GM23338 (cell line): ENCODE measurements at regions not wholly inside any gene's neighbourhood (a gene's known extent, or its start where the extent isn't known, plus 50 kb on each side); places are given as distances from the start of the nearest gene placed in this dataset.

ENCODE experiments used
- ATAC-seq: fragments of 200-7000 bp; cut with Tn5 transposase; 3 replicates; pipeline ENCODE4 v1.9.1; 2020
- DNase-seq: peaks from one replicate; pipeline ENCODE4 v3.0.0-alpha.2; 2015; ENCODE audit warnings: low spot score
- H2AFZ ChIP-seq: fragments of 200-600 bp; sonication (generic); 2 replicates; pipeline ENCODE4 v1.8.0; 2016; ENCODE audit warnings: antibody characterized with exemption, mild to moderate bottlenecking, moderate library complexity
- H3F3A ChIP-seq: fragments of 200-600 bp; sonication (generic); replicated peaks from 2 replicates; pipeline ENCODE4 v1.8.0; 2017; ENCODE audit warnings: antibody characterized with exemption, mixed run types, low read depth
- H3K27ac ChIP-seq: fragments of 200-600 bp; sonication (generic); 2 replicates; pipeline ENCODE4 v1.6.1; 2016; ENCODE audit warnings: low read depth
- H3K27me3 ChIP-seq: fragments of 200-600 bp; sonication (generic); 2 replicates; pipeline ENCODE4 v1.8.0; 2016; ENCODE audit warnings: mild to moderate bottlenecking, mixed run types, moderate library complexity; ENCODE audit not compliant: insufficient read depth
- H3K36me3 ChIP-seq: fragments of 200-600 bp; sonication (generic); 2 replicates; pipeline ENCODE4 v1.8.0; 2016; ENCODE audit warnings: mild to moderate bottlenecking; ENCODE audit not compliant: insufficient read depth
- H3K4me1 ChIP-seq: fragments of 200-600 bp; sonication (generic); 2 replicates; pipeline ENCODE4 v1.8.0; 2016; ENCODE audit warnings: mild to moderate bottlenecking, moderate library complexity; ENCODE audit not compliant: insufficient read depth
- H3K4me2 ChIP-seq: fragments of 200-600 bp; sonication (generic); 2 replicates; pipeline ENCODE4 v1.7.1; 2017; ENCODE audit warnings: mixed run types
- H3K4me3 ChIP-seq: fragments of 200-600 bp; sonication (generic); 2 replicates; pipeline ENCODE4 v1.6.1; 2016; ENCODE audit warnings: mixed run types
- H3K79me2 ChIP-seq: fragments of 200-600 bp; sonication (generic); replicated peaks from 2 replicates; pipeline ENCODE4 v1.8.0; 2017; ENCODE audit warnings: mild to moderate bottlenecking; ENCODE audit not compliant: insufficient read depth
- H3K9me2 ChIP-seq: fragments of 200-600 bp; sonication (generic); 2 replicates; pipeline ENCODE4 v1.8.0; 2017; ENCODE audit not compliant: insufficient read depth
- H4K20me1 ChIP-seq: fragments of 200-600 bp; sonication (generic); replicated peaks from 2 replicates; pipeline ENCODE4 v1.8.0; 2017; ENCODE audit warnings: mild to moderate bottlenecking; ENCODE audit not compliant: insufficient read depth
- H3K27ac Mint-ChIP-seq: 2 replicates; pipeline ENCODE4 v1.8.0; 2020; ENCODE audit warnings: inconsistent platforms, mild to moderate bottlenecking, moderate library complexity, mixed read lengths
- H3K27me3 Mint-ChIP-seq: 3 replicates; pipeline ENCODE4 v1.8.0; 2022; ENCODE audit warnings: low read depth, mild to moderate bottlenecking, moderate library complexity, mixed read lengths, inconsistent platforms; ENCODE audit not compliant: insufficient read depth, poor library complexity
- H3K36me3 Mint-ChIP-seq: 3 replicates; pipeline ENCODE4 v1.8.0; 2021; ENCODE audit warnings: low read depth, mild to moderate bottlenecking, inconsistent platforms, moderate library complexity, mixed read lengths
- H3K4me1 Mint-ChIP-seq: 3 replicates; pipeline ENCODE4 v1.8.0; 2020; ENCODE audit warnings: mild to moderate bottlenecking, inconsistent platforms, mixed read lengths
- H3K4me3 Mint-ChIP-seq: 3 replicates; pipeline ENCODE4 v1.8.0; 2021; ENCODE audit warnings: moderate library complexity, mild to moderate bottlenecking, inconsistent platforms, mixed read lengths
- H3K9me3 Mint-ChIP-seq: 3 replicates; pipeline ENCODE4 v1.8.0; 2020; ENCODE audit warnings: moderate library complexity, mild to moderate bottlenecking, inconsistent platforms, mixed read lengths
- CREB1 ChIP-seq: fragments of 250-450 bp; sonication (Bioruptor Pico); IDR thresholded peaks from 2 replicates; pipeline ENCODE4 v1.5.0; 2020; ENCODE audit warnings: low read depth, mild to moderate bottlenecking, moderate library complexity
- CTCF ChIP-seq, 2 experiments: fragments of 200-600 bp in 1 of 2; sonication (generic) in 1 of 2; conservative IDR thresholded peaks; 2 replicates each; pipeline versions ENCODE4 v1.5.1 to v1.6.1; 2016 to 2017; ENCODE audit warnings: antibody characterized with exemption in 2 of 2, low read depth in 2 of 2, mild to moderate bottlenecking in 2 of 2, moderate library complexity in 1 of 2
- ETS1 ChIP-seq: IDR thresholded peaks from 2 replicates; pipeline ENCODE4 v1.6.1; 2016; ENCODE audit warnings: antibody characterized with exemption
- EZH2phosphoT487 ChIP-seq: fragments of 200-600 bp; sonication (generic); IDR thresholded peaks from one replicate; pipeline ENCODE4 v1.8.1; 2018; ENCODE audit warnings: antibody characterized with exemption; ENCODE audit not compliant: unreplicated experiment
- NANOG ChIP-seq: IDR thresholded peaks from 2 replicates; pipeline ENCODE4 v1.6.1; 2016; ENCODE audit warnings: antibody characterized with exemption, borderline replicate concordance
- POLR2AphosphoS5 ChIP-seq: IDR thresholded peaks from 2 replicates; pipeline ENCODE4 v1.6.1; 2016; ENCODE audit warnings: antibody characterized with exemption, low read depth
- STAT1 ChIP-seq: IDR thresholded peaks from one replicate; pipeline ENCODE4 v1.6.1; 2016; ENCODE audit warnings: antibody characterized with exemption; ENCODE audit not compliant: unreplicated experiment
- ZNF114 ChIP-seq: fragments of 250-450 bp; sonication (Bioruptor Pico); IDR thresholded peaks from 2 replicates; pipeline ENCODE4 v1.5.0; 2020; ENCODE audit warnings: mild to moderate bottlenecking, moderate library complexity
- ZNF462 ChIP-seq: fragments of 250-450 bp; sonication (Bioruptor Pico); IDR thresholded peaks from 2 replicates; pipeline ENCODE4 v1.5.0; 2020; ENCODE audit warnings: mild to moderate bottlenecking, moderate library complexity

GRCh38 chr13:68588623-68589022, 1358.5 kb upstream of the PCDH9 start:
- DNase-seq (no peak), ATAC-seq (no peak)
- Histone ChIP-seq H4K20me1 (no peaks in the 10 kb centered on the region), H3K4me3 (no peak overlapping the region), H3F3A (no peaks in the 10 kb centered on the region), H2AFZ (no peak overlapping the region), H3K27me3 (no peaks in the 10 kb centered on the region), H3K36me3 (no peaks in the 10 kb centered on the region), H3K4me2 (no peak overlapping the region), H3K27ac (no peak overlapping the region), H3K4me1 (no peaks in the 10 kb centered on the region), H3K79me2 (no peaks in the 10 kb centered on the region), H3K9me2 (no peaks in the 10 kb centered on the region)
- H3K9me3 Mint-ChIP-seq = no peaks in the 10 kb centered on the region
- TF ChIP-seq POLR2AphosphoS5 = no peak
- no peak for TF ChIP-seq CTCF (conservative IDR thresholded peaks at IDR 0.05; ENCODE audit: low read depth in 2 of 2)
- no peak for TF ChIP-seq NANOG
- H3K4me3 Mint-ChIP-seq = no peak overlapping the region
- H3K27ac Mint-ChIP-seq = no peak overlapping the region
- H3K4me1 Mint-ChIP-seq = no peaks in the 10 kb centered on the region
- peaks cover 2% of the 10 kb centered on the region for H3K27me3 Mint-ChIP-seq
- H3K36me3 Mint-ChIP-seq = no peaks in the 10 kb centered on the region

- H3K27me3 ChIP-seq = no peaks in the 10 kb centered on the region
- H3K36me3 ChIP-seq = peaks cover 9% of the 10 kb centered on the region; the same call in 1 of the 2 replicates
- DNase-seq = no peak
- Mint-ChIP-seq H3K4me3 (no peak overlapping the region), H3K9me3 (peaks cover 16% of the 10 kb centered on the region), H3K4me1 (no peaks in the 10 kb centered on the region), H3K27me3 (peaks cover 2% of the 10 kb centered on the region), H3K27ac (no peak overlapping the region), H3K36me3 (peaks cover 11% of the 10 kb centered on the region; the same call in 2 of the 3 replicates)
- H2AFZ ChIP-seq = no peak overlapping the region
- H3K4me3 ChIP-seq = no peak overlapping the region
- H3F3A ChIP-seq = no peaks in the 10 kb centered on the region
- no peaks in the 10 kb centered on the region for H3K9me2 ChIP-seq
- H3K27ac ChIP-seq = no peak overlapping the region
- no peaks in the 10 kb centered on the region for H3K79me2 ChIP-seq
- no peaks in the 10 kb centered on the region for H4K20me1 ChIP-seq
- no peak overlapping the region for H3K4me2 ChIP-seq
- H3K4me1 ChIP-seq = no peaks in the 10 kb centered on the region
- ATAC-seq = no peak
- TF ChIP-seq NANOG (no peak), POLR2AphosphoS5 (no peak), EZH2phosphoT487 (no peak), ZNF114 (CRISPR knock-in tag) (no peak), ETS1 (no peak), CTCF (conservative IDR thresholded peaks at IDR 0.05; ENCODE audit: low read depth in 2 of 2) (no peak), ZNF462 (CRISPR knock-in tag) (no peak), STAT1 (no peak), CREB1 (CRISPR knock-in tag) (no peak)
These were observed 1354.6 kb upstream of the PCDH9 start for GRCh38 chr13:68584776-68585175.
